ENCODE measurements at regions not wholly inside any gene's neighbourhood (a gene's known extent, or its start where the extent isn't known, plus 50 kb on each side); places are given as distances from the start of the nearest gene placed in this dataset.

- TF ChIP-seq CEBPZ (IDR thresholded peaks at IDR 0.05; ENCODE audit: low read depth, low read length): no peak
- no peak for TF ChIP-seq ZBED1 (IDR thresholded peaks at IDR 0.05; ENCODE audit: borderline replicate concordance)
- TF ChIP-seq FOXK2 (IDR thresholded peaks at IDR 0.05): no peak
- TF ChIP-seq FOS (IDR thresholded peaks at IDR 0.05; ENCODE audit: borderline replicate concordance, extremely low read depth, insufficient read length): no peak
- TF ChIP-seq HDAC2 (IDR thresholded peaks at IDR 0.05): no peak
- TF ChIP-seq RELA (IDR thresholded peaks at IDR 0.05; ENCODE audit: borderline replicate concordance, partially characterized antibody): no peak
- no peak for TF ChIP-seq E4F1 (IDR thresholded peaks at IDR 0.05; ENCODE audit: borderline replicate concordance, partially characterized antibody)
- no peak for TF ChIP-seq IRF4 (IDR thresholded peaks at IDR 0.05; ENCODE audit: low read depth, low read length)
- no peak for TF ChIP-seq USF1 (IDR thresholded peaks at IDR 0.05; ENCODE audit: borderline replicate concordance, extremely low read length, insufficient read depth, low read depth, low read length)
- no peak for TF ChIP-seq RFX5 (IDR thresholded peaks at IDR 0.05; ENCODE audit: low read depth, low read length)
- TF ChIP-seq MEF2B (IDR thresholded peaks at IDR 0.05; ENCODE audit: partially characterized antibody, poor library complexity, severe bottlenecking): no peak
- no peak for TF ChIP-seq NFXL1 (IDR thresholded peaks at IDR 0.05; ENCODE audit: borderline replicate concordance)
- no peak for TF ChIP-seq PAX8 (IDR thresholded peaks at IDR 0.05)
- no peak for TF ChIP-seq LARP7 (IDR thresholded peaks at IDR 0.05)
- TF ChIP-seq KAT2A (conservative IDR thresholded peaks at IDR 0.05; ENCODE audit: control insufficient read depth, low read depth, low read length): no peak
- TF ChIP-seq NFYB (IDR thresholded peaks at IDR 0.05; ENCODE audit: insufficient read depth, low read depth, low read length): no peak
- no peak for TF ChIP-seq TCF7 (IDR thresholded peaks at IDR 0.05; ENCODE audit: borderline replicate concordance)
- no peak for TF ChIP-seq DPF2 (IDR thresholded peaks at IDR 0.05)
- TF ChIP-seq ZNF622 (IDR thresholded peaks at IDR 0.05): no peak
- TF ChIP-seq MXI1 (IDR thresholded peaks at IDR 0.05; ENCODE audit: low read depth, low read length): no peak
- TF ChIP-seq CHD2 (IDR thresholded peaks at IDR 0.05; ENCODE audit: borderline replicate concordance, low read depth, low read length): no peak
- no peak for TF ChIP-seq SP1 (IDR thresholded peaks at IDR 0.05; ENCODE audit: low read depth, low read length)
- TF ChIP-seq RCOR1 (conservative IDR thresholded peaks at IDR 0.05; ENCODE audit: low read depth, low read length): no peak
- no peak for TF ChIP-seq ZNF207 (IDR thresholded peaks at IDR 0.05; ENCODE audit: borderline replicate concordance)
- TF ChIP-seq GABPA (IDR thresholded peaks at IDR 0.05; ENCODE audit: low read depth): no peak
- TF ChIP-seq TAF1 (IDR thresholded peaks at IDR 0.05; ENCODE audit: borderline replicate concordance, low read depth, low read length): no peak
- TF ChIP-seq KLF5 (IDR thresholded peaks at IDR 0.05; ENCODE audit: partially characterized antibody): no peak
- TF ChIP-seq SRF (IDR thresholded peaks at IDR 0.05; ENCODE audit: low read depth in 2 of 2, low read length in 2 of 2): no peak
- no peak for TF ChIP-seq ZZZ3 (IDR thresholded peaks at IDR 0.05; ENCODE audit: control insufficient read depth, insufficient read length, low read depth)
- no peak for TF ChIP-seq JUNB (IDR thresholded peaks at IDR 0.05)
Measured at GRCh38 chr7:38107486-38107893, 70.6 kb upstream of the STARD3NL start (continued).

Measured in GM12878 (cell line).